NCI-H510A treated with DMSO at 0.1 percent for 48 hours (cell line): ENCODE measurements at regions not wholly inside any gene's neighbourhood (a gene's known extent, or its start where the extent isn't known, plus 50 kb on each side); places are given as distances from the start of the nearest gene placed in this dataset.
A peak's percentile ranks its signal among the peaks of the same experiment; 100 is the strongest.
"Not testable (repeated sequence)": the region's sequence is repeated elsewhere in the genome, so short reads cannot be mapped to it uniquely, and the experiment has no call there.

ENCODE experiments used
- DNase-seq: peaks from one replicate; lab custom pipeline; 2025; lab: John Stamatoyannopoulos, UW

- DNase-seq, result no peak
Measured at GRCh38 chr3:126292318-126293070, 64.7 kb downstream of the KLF15 start.

GRCh38 chr3:126291537-126291936 lies 65.7 kb downstream of the KLF15 start:
- no peak for DNase-seq

- DNase-seq, result no peak
Measured at GRCh38 chr3:126291061-126291460, 66.1 kb downstream of the KLF15 start.

GRCh38 chr3:126290325-126290724 lies 66.9 kb downstream of the KLF15 start:
- DNase-seq, result no peak

GRCh38 chr3:126289096-126289495 lies 68.1 kb downstream of the KLF15 start:
- DNase-seq, result no peak

DNA sequence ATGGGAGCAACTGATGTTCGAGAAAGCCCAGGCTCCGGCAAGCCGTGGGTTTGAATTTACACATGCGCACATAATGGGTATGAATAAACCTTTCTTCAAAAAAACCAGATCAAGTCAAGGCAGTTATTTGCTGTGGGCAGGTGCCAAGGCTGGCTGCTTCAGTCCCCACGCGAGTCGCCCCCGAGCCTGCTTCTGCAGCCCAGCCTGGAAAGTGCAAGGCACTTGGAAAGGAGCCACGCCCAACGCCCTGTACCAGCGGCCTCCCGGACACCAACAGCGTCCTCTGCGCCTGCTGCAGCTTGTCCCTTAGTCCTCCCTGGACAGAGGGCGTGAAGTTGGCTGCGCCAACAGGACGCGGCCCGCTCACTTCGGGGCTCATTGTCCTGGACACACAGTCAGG lies 68.9 kb downstream of the KLF15 start:
- DNase-seq, result no peak

DNA sequence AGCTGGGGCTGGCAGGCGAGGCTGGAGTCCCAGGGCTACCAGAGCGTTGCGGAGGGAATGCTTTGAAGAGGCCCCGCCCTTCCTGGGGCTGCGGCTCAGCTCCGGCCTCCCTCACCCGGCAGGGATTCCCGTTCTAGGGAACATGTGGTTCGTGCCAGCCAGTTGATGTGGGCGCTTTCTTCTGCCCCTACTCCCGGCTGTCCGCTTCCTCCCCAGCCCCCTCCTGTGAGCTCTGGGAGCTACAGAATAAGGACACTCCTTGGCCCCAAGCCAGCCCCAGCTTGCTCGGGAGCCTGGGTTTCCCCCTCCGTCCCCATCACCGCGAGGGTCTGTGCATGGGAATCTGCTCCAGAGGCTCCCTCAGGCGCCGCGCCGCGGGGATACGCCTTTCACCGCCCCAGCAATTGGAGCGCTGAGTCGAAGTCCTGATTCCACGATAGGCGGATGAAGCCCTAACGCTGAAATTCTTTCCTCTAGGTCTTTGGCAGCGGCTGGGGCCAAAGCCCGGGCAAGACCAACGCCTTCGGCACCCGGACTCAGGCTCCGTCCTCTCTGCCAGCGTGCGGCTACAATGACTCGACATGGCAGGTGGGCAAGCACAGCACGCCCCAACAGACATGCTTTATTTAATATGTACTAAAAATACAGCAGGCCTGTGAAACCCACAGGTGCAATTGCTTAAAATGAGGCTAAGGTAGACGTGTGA lies 69.5 kb downstream of the KLF15 start:
- DNase-seq, result peak; percentile 14

DNA sequence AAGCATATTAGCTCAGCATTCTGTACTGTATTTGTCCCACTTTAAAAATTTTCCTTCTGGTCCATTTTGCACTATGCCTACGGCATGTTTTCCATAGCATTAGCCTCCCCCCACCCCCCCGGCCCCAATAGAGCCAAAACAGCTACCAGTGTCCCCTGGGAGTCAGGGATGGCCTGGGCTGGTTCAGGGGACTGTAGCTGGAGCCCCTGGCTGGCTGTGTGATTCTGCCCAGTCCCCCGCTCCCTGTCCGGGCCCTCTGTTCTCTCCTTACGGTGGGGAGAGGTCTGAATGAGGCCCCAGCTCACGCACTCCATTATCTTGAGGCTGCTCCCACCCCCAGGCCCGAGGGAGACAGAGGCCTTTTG lies 70.1 kb downstream of the KLF15 start:
- no peak for DNase-seq

DNA sequence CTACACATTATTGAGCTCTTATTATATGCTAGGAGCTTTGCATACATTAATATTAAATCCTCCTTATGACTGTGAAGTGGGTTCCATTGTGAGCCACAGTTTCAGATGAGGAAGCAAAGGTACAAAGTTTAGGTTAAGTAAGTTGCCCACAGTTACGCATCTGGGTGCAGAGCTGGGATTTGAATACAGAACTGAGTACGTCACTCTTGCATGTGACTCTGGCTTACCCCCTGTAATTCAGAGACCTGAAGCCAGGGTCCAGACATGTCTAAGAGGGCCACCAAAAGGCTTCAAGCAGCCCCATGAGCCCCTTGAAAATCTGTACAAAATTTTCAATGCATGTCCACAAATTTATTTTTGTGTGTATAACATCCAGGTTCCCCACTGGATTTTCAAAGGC lies 71.8 kb downstream of the KLF15 start:
- no peak for DNase-seq

GRCh38 chr3:126284258-126284904 lies 72.8 kb downstream of the KLF15 start:
- no peak for DNase-seq

GRCh38 chr3:126283651-126284050 lies 73.6 kb downstream of the KLF15 start:
- not testable (repeated sequence) for DNase-seq

GRCh38 chr3:126279853-126280252 lies 77.4 kb downstream of the KLF15 start:
- no peak for DNase-seq

GRCh38 chr3:126277629-126278378 lies 79.4 kb downstream of the KLF15 start:
- no peak for DNase-seq

GRCh38 chr3:126275620-126275904 lies 81.6 kb downstream of the KLF15 start:
- DNase-seq, result no peak

DNA sequence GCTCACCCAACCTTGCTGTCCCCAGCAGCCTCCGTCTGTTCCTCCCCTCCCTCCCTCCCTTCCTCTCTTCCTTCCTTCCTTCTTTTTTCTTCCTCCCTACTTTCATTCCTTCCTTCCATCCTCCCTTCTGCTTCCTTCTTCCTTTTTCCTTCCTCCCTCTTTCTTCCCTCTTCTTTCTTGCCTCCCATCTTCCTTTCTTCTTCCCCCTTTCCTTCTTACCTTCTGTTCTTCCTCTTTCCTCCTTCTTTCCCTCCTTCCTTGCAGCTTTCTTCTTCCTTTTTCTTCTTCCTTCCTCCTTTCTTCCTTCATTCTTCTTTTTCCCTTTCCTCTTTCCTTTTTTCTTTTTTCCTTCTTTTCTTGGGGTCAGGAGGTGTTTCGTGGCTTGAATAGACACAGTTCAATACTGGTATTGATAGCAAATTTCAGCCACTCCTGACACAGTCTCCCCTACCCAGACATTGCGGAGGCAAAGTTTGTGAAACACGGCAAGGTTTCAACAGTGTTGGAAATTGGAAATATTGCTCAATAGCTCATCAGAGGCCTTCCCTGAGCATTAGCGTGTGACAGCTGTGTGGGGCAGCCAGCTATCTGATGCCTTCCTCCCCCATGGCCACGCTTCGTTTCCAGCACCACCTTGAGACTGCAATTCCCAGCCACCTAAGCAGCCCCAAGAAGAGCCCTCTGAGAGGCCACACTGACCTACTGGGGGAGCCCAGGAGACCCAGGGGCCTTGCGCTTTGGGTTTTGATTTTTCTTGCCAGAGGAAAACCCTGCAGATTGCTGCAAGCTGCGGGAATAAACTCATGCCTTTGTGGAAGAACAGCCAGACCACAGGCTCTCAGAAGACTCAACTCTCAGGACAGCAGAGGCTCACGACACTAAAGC lies 82.2 kb downstream of the KLF15 start:
- DNase-seq, result no peak

DNA sequence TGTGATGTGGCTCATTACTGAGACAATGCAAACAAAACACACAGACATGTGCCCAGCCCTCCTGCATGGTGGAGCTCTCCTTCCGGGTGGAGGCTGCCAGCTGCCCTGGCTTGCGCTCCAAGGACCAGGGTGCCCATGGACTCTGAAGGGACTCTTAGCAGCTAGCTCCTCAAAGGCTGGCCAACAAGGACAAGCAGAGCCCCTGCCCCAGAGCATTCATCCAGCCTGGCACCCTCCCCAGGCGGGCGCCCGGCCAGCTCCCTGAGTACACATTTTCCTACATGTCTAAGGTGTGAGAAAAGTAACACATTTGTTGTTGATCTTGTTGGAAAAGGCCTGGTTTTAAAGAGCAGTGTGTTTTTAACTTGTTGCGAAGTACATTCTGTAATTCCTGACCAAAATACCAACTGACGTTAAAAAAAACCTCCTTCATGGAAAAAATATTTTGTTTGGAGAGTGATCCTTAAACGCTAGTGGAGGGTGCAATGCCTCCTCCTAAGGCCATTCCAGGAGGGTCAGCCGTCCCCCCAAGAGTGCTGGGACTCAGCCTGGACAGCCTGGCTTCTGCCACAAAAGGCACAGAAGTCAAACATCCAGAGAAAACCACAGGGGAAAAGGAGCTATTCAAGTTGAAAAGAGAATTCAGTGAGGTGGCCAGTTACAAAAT lies 86.9 kb downstream of the KLF15 start:
- DNase-seq, result no peak

GRCh38 chr3:126269354-126269753 lies 87.9 kb downstream of the KLF15 start:
- DNase-seq, result no peak

- peak; percentile 6 for DNase-seq
Measured at GRCh38 chr3:126268866-126269265, 88.3 kb downstream of the KLF15 start.

GRCh38 chr3:126267976-126268615 lies 87.7 kb upstream of the ALDH1L1 start:
- no peak for DNase-seq

GRCh38 chr3:126267169-126267975 lies 87.0 kb upstream of the ALDH1L1 start:
- no peak for DNase-seq
